ENCODE measurements at regions not wholly inside any gene's neighbourhood (a gene's known extent, or its start where the extent isn't known, plus 50 kb on each side); places are given as distances from the start of the nearest gene placed in this dataset.
"Not testable (repeated sequence)": the region's sequence is repeated elsewhere in the genome, so short reads cannot be mapped to it uniquely, and the experiment has no call there.

- Histone ChIP-seq H3K27me3 (no peaks in the 10 kb centered on the region), H3K4me1 (no peaks in the 10 kb centered on the region), H3K36me3 (no peaks in the 10 kb centered on the region), H3K27ac (no peak overlapping the region), H3K4me3 (no peak overlapping the region), H3K9me3 (peaks cover 0 to 4% of the 10 kb centered on the region in 2 donors)
- DNase-seq (ENCODE audit: low spot score in 2 of 2) = no peak
- intact Hi-C loops (cut with DNase I; ENCODE audit: low total_unique reads) = no loop called here
- no peak for TF ChIP-seq POLR2AphosphoS5 (IDR thresholded peaks at IDR 0.05)
- no peak for TF ChIP-seq CTCF (IDR thresholded peaks at IDR 0.05)
- TF ChIP-seq POLR2A (IDR thresholded peaks at IDR 0.05) = no peak
Observed at GRCh38 chr18:77407733-77408132, 158.1 kb downstream of the GALR1 start.

- H3K4me3 ChIP-seq; H3K4me1 ChIP-seq; H3K36me3 ChIP-seq; H3K9me3 ChIP-seq; intact Hi-C loops (cut with DNase I; ENCODE audit: low total_unique reads); H3K27ac ChIP-seq; DNase-seq (ENCODE audit: low spot score in 2 of 2); H3K27me3 ChIP-seq: not testable (repeated sequence)
Observed at GRCh38 chr18:77421546-77421945, 171.9 kb downstream of the GALR1 start.

- intact Hi-C loops (cut with DNase I; ENCODE audit: low total_unique reads) = no loop called here
- H3K27ac ChIP-seq = no peak overlapping the region
- H3K4me1 ChIP-seq = no peaks in the 10 kb centered on the region
- TF ChIP-seq CTCF (IDR thresholded peaks at IDR 0.05) (no peak), POLR2AphosphoS5 (IDR thresholded peaks at IDR 0.05) (no peak), POLR2A (IDR thresholded peaks at IDR 0.05) (no peak)
- H3K27me3 ChIP-seq = no peaks in the 10 kb centered on the region
- DNase-seq (ENCODE audit: low spot score in 2 of 2) = no peak
- H3K4me3 ChIP-seq = no peak overlapping the region
- H3K9me3 ChIP-seq = no peaks in the 10 kb centered on the region
- H3K36me3 ChIP-seq = no peaks in the 10 kb centered on the region
Observed at GRCh38 chr18:77422974-77423867, 173.6 kb downstream of the GALR1 start.

GRCh38 chr18:77433076-77433475 is 183.4 kb downstream of the GALR1 start:
- no peaks in the 10 kb centered on the region for H3K4me1 ChIP-seq
- no peak for TF ChIP-seq POLR2AphosphoS5 (IDR thresholded peaks at IDR 0.05)
- TF ChIP-seq POLR2A (IDR thresholded peaks at IDR 0.05) = no peak
- TF ChIP-seq CTCF (IDR thresholded peaks at IDR 0.05) = no peak
- H3K36me3 ChIP-seq = no peaks in the 10 kb centered on the region
- H3K4me3 ChIP-seq = no peak overlapping the region
- DNase-seq (ENCODE audit: low spot score in 2 of 2) = no peak
- H3K27me3 ChIP-seq = no peaks in the 10 kb centered on the region
- H3K9me3 ChIP-seq = no peaks in the 10 kb centered on the region
- intact Hi-C loops (cut with DNase I; ENCODE audit: low total_unique reads) = no loop called here
- H3K27ac ChIP-seq = no peak overlapping the region

- Histone ChIP-seq H3K36me3 (no peaks in the 10 kb centered on the region), H3K27ac (no peak overlapping the region), H3K27me3 (peaks cover 0 to 10% of the 10 kb centered on the region in 2 donors), H3K9me3 (no peaks in the 10 kb centered on the region), H3K4me1 (no peaks in the 10 kb centered on the region), H3K4me3 (no peak overlapping the region)
- intact Hi-C loops (cut with DNase I; ENCODE audit: low total_unique reads) = no loop called here
- no peak for DNase-seq (ENCODE audit: low spot score in 2 of 2)
- TF ChIP-seq CTCF (IDR thresholded peaks at IDR 0.05) (no peak), POLR2A (IDR thresholded peaks at IDR 0.05) (no peak), POLR2AphosphoS5 (IDR thresholded peaks at IDR 0.05) (no peak)
Observed at GRCh38 chr18:77439888-77440287, 190.2 kb downstream of the GALR1 start.
